ENCODE measurements at regions not wholly inside any gene's neighbourhood (a gene's known extent, or its start where the extent isn't known, plus 50 kb on each side); places are given as distances from the start of the nearest gene placed in this dataset.

- no peaks in the 10 kb centered on the region for H3K9me3 Mint-ChIP-seq
- H3K4me1 Mint-ChIP-seq (ENCODE audit: unreplicated experiment): peaks cover 31% of the 10 kb centered on the region
- no peak for TF ChIP-seq CTCF (conservative IDR thresholded peaks at IDR 0.05)
These were observed 195.1 kb downstream of the C1D start for GRCh38 chr2:67867735-67868134.

GRCh38 chr2:67871686-67872412 is 191.0 kb downstream of the C1D start:
- H3K9me3 Mint-ChIP-seq: no peaks in the 10 kb centered on the region
- no peak overlapping the region for H3K27ac Mint-ChIP-seq
- TF ChIP-seq CTCF (conservative IDR thresholded peaks at IDR 0.05): no peak
- H3K36me3 Mint-ChIP-seq: no peaks in the 10 kb centered on the region
- no peak overlapping the region for H3K4me3 Mint-ChIP-seq
- no peak for DNase-seq (ENCODE audit: extremely low spot score, unreplicated experiment)
- H3K27me3 Mint-ChIP-seq: peaks cover 7% of the 10 kb centered on the region
- peaks cover 27% of the 10 kb centered on the region for H3K4me1 Mint-ChIP-seq (ENCODE audit: unreplicated experiment)

More at GRCh38 chr2:67867735-67868134, 195.1 kb downstream of the C1D start:
- no peak overlapping the region for H3K27ac Mint-ChIP-seq
- DNase-seq (ENCODE audit: extremely low spot score, unreplicated experiment): no peak
- no peaks in the 10 kb centered on the region for H3K36me3 Mint-ChIP-seq
- H3K27me3 Mint-ChIP-seq: peaks cover 7% of the 10 kb centered on the region
- no peak overlapping the region for H3K4me3 Mint-ChIP-seq

- H3K27me3 Mint-ChIP-seq: peaks cover 7% of the 10 kb centered on the region
- no peaks in the 10 kb centered on the region for H3K36me3 Mint-ChIP-seq
- peaks cover 32% of the 10 kb centered on the region for H3K4me1 Mint-ChIP-seq (ENCODE audit: unreplicated experiment)
- TF ChIP-seq CTCF (conservative IDR thresholded peaks at IDR 0.05): no peak
- H3K27ac Mint-ChIP-seq: no peak overlapping the region
- DNase-seq (ENCODE audit: extremely low spot score, unreplicated experiment): no peak
- H3K9me3 Mint-ChIP-seq: no peaks in the 10 kb centered on the region
- H3K4me3 Mint-ChIP-seq: peak overlapping the region; percentile 24
These were observed 190.3 kb downstream of the C1D start for GRCh38 chr2:67872481-67872880.

- no peaks in the 10 kb centered on the region for H3K9me3 Mint-ChIP-seq
- H3K36me3 Mint-ChIP-seq: no peaks in the 10 kb centered on the region
- DNase-seq (ENCODE audit: extremely low spot score, unreplicated experiment): no peak
- peaks cover 7% of the 10 kb centered on the region for H3K27me3 Mint-ChIP-seq
- peaks cover 30% of the 10 kb centered on the region for H3K4me1 Mint-ChIP-seq (ENCODE audit: unreplicated experiment)
- H3K4me3 Mint-ChIP-seq: no peak overlapping the region
- no peak for TF ChIP-seq CTCF (conservative IDR thresholded peaks at IDR 0.05)
- H3K27ac Mint-ChIP-seq: no peak overlapping the region
These were observed 188.9 kb downstream of the C1D start for GRCh38 chr2:67873916-67874315.

- no peaks in the 10 kb centered on the region for H3K36me3 Mint-ChIP-seq
- TF ChIP-seq CTCF (conservative IDR thresholded peaks at IDR 0.05): no peak
- DNase-seq (ENCODE audit: extremely low spot score, unreplicated experiment): no peak
- peaks cover 4% of the 10 kb centered on the region for H3K27me3 Mint-ChIP-seq
- H3K9me3 Mint-ChIP-seq: no peaks in the 10 kb centered on the region
- H3K4me3 Mint-ChIP-seq: no peak overlapping the region
- peaks cover 36% of the 10 kb centered on the region for H3K4me1 Mint-ChIP-seq (ENCODE audit: unreplicated experiment)
- H3K27ac Mint-ChIP-seq: no peak overlapping the region
These were observed 186.6 kb downstream of the C1D start for GRCh38 chr2:67876176-67876575.

Measured in type B pancreatic cell (in vitro differentiated cells).